GM21447 (cell line): ENCODE measurements at regions not wholly inside any gene's neighbourhood (a gene's known extent, or its start where the extent isn't known, plus 50 kb on each side); places are given as distances from the start of the nearest gene placed in this dataset.
A peak's percentile ranks its signal among the peaks of the same experiment; 100 is the strongest.
"Not testable (repeated sequence)": the region's sequence is repeated elsewhere in the genome, so short reads cannot be mapped to it uniquely, and the experiment has no call there.

Experiments used
- ATAC-seq: cut with Tn5 transposase; IDR thresholded peaks from one replicate; pipeline ENCODE4 v1.9.1; 2021; ENCODE audit not compliant: unreplicated experiment

- no peak for ATAC-seq
These were observed 57.6 kb downstream of the JRKL start for GRCh38 chr11:96447208-96448110.

DNA sequence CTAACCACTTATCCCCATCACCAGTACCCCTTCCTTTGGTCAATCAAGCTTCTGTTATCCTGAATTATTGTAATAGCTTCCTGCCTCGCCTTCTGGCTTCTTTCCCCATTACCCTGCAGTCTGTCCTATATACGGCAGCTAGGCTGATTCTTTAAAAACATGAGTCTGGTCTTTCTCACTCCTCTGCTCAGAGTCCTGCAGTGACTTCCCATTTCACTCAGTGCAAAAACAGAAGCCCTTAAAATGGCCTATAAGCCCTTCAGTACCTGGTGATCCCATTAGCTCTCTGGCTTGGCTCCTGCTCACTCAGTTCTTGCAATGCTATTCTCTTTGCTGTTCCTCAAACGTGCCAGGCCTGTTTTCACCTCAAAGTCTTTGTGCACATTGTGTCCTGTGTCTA, 58.4 kb downstream of the JRKL start:
- ATAC-seq = no peak

GRCh38 chr11:96456111-96456510, 66.3 kb downstream of the JRKL start:
- ATAC-seq = no peak

DNA sequence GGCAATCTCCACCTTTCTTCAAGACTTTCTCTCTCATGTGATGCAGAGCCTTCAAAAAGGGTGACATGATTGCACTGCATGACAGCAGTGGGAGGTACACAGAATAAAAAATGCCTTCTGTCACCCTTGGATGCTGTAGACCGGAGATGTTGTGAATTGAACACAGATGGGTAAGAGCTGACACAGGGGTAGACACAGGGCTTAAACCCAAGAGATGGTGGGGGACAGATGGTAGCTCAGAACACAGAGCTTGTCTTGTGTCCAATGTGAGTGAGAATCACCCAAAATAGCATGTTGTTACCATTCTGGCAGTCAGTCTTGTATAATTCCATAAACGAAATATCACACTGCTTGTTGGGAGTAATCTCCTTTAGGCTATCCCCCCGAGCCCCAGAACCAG, 69.9 kb downstream of the JRKL start:
- no peak for ATAC-seq

DNA sequence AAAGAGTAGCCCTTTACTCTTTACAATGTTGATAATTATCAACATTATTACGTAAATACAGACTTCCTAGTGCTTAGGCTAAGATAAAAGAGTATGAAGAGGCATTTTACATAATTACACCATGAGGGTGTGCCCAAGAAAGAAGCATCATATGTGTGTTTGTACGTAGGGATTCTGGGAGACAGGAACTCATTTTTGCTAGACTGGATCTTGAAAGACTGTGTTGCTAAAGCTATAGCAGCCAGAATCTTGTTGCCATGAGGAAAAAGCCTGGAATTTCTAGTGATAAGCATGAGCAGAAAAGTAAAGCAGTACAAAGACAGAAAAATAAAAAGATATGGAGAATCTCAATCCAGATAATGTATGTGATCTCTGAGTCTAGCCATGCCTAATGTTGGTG, 72.1 kb downstream of the JRKL start:
- no peak for ATAC-seq

DNA sequence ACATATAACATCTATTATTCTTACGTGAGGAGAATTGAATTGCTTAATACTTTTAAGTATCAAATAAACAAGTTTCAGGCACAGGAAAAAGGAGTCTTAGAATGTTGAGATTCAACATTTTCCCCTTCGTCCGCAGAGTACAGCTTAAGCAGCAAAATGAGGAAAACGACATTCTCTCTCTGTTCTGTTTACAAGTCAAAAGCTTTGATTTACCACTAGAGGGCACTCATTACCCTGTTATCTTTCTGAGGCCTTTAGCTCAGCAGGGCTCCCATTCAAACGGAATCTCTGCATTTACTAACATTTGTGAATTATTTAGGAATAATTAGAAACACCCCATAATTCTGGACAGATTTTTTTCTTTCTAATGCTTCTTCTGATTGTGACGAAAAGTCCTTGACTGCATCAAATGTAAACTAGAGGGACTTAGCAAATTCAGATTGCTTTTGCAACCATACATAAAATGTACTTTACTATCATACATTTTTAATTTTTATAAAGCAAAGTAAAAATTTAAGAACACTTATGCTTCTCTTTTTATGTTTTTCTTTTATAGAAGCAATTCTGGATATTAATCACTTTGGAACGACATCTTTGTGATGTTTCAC, 75.0 kb downstream of the JRKL start:
- peak; percentile 87 for ATAC-seq

- ATAC-seq = no peak
These were observed 75.7 kb downstream of the JRKL start for GRCh38 chr11:96465512-96465911.

- ATAC-seq = no peak
These were observed 76.8 kb downstream of the JRKL start for GRCh38 chr11:96466607-96467006.

GRCh38 chr11:96469776-96470175, 80.0 kb downstream of the JRKL start:
- no peak for ATAC-seq

DNA sequence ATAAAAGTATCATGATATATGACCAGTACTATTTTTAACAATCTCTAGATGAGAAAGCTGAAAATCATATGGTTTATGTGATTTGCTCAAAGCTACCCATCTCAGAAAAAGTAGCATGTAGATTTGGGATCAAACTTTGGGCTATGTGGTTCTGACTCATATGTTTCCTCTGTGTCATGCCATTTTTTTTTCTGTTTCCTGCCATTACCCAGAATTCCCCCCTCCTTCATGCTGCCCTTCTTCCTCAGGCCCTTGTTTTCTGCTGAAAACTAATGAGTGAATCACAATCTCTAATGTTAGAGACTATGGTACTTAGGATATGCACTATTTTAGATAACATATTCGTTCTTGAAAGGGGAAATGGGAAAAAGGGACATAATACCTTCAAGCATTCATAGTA, 80.7 kb downstream of the JRKL start:
- no peak for ATAC-seq

DNA sequence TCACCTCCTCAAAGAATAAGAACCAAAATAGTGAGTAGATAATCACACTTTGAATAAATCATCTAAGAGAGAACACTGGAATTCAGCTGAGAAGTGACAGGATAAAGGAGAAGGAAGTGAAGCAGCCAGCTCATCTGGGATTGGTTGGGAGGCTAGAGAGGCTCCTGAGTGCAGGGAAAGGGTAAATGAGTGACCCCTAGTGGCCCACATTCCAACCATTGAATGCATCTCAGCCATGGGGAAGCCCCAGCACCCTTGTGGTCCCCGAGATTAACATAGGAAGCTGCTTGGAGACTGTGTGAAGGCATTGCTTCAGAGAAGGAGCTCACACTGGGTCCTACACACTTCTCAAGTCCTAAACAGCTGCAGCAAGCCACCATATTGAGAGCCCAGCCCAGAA, 82.3 kb downstream of the JRKL start:
- peak; percentile 69 for ATAC-seq

DNA sequence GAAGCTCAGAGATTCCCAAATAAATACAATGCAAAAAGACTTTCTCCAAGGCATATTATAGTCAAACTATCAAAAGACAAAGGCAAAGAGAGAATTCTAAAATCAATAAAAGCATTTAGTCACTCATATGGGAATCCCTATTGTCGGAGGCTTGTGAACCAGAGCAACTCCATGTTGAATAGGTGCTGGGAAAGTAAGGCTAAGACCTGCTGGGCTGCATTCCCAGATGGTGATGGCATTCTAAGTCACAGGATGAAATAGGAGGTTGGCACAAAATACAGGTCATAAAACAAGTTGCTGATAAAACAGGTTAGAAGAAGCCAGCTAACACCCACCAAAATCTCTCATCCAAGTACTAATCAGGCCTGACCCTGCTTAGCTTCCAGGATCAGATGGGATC, 84.5 kb downstream of the JRKL start:
- no peak for ATAC-seq

DNA sequence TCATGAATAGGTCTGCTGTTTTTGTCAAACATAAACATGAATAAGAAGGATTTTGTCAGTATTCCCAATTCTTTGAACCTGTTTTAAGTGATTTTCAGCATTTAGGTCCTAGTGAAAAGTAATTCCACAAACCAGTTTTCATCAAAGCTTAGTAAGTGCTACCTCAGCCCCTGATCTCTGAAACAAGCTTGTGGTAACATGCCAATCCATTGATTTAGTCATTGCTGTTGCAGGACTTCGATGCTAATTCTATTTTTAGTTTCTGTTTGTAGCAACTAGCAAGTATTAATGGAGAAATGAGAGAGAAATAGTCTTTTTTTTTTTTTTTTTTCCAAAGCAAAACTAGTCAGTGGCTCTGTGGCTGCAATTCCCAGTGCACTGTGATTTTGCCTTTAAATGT, 91.4 kb downstream of the JRKL start:
- ATAC-seq = no peak

- no peak for ATAC-seq
These were observed 92.0 kb downstream of the JRKL start for GRCh38 chr11:96481771-96482170.

DNA sequence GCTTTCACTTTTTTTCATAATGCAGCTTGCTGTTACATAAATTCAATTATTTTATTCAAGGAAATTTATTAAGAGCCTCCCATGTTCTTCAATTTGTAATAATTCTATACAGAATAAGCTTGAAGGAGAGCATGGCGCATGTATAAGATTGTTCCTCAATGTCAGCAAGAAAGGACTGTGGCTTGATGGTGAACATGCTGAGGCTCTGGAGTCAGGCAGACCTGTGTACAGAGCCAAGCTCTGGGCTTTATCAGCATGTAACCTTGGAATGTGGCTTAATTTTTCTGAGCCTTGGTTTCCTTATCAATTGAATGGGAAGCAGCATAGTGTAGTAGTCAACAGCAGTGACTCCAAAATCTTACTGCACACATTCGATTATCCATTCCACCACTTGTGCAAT, 92.4 kb downstream of the JRKL start:
- ATAC-seq = no peak

GRCh38 chr11:96483374-96483955, 93.7 kb downstream of the JRKL start:
- ATAC-seq = no peak

GRCh38 chr11:96484361-96484760, 94.5 kb downstream of the JRKL start:
- no peak for ATAC-seq

GRCh38 chr11:96486890-96487611, 97.2 kb downstream of the JRKL start:
- no peak for ATAC-seq

DNA sequence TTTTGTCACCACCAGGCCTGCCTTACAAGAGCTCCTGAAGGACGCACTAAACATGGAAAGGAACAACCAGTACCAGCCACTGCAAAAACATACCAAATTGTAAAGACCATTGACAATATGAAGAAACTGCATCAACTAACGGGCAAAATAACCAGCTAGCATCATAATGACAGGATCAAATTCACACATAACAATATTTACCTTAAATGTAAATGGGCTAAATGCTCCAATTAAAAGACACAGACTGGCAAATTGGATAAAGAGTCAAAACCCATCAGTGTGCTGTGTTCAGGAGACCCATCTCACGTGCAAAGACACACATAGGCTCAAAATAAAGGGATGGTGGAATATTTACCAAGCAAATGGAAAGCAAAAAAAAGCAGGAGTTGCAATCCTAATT, 99.1 kb downstream of the JRKL start:
- not testable (repeated sequence) for ATAC-seq

- no peak for ATAC-seq
These were observed 110.6 kb downstream of the JRKL start for GRCh38 chr11:96500440-96500839.

DNA sequence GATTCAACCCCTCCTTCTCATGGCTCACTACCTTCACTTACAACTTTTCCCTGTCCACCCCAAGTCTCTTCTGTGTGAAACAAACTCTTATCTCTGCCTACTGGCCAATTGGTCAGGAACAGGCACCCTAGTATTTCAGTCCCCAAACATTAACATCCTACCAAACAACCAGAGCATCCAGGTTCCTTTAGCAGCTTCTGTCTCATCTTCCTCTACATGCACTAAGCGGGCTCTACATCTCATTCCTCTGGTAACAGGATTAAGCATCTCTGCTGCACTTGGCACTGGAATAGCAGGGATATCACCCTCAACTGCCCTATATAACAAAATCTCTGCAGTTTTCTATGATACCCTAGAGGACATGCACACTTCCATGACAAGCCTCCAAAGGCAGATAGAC, 116.2 kb downstream of the JRKL start:
- ATAC-seq = no peak

DNA sequence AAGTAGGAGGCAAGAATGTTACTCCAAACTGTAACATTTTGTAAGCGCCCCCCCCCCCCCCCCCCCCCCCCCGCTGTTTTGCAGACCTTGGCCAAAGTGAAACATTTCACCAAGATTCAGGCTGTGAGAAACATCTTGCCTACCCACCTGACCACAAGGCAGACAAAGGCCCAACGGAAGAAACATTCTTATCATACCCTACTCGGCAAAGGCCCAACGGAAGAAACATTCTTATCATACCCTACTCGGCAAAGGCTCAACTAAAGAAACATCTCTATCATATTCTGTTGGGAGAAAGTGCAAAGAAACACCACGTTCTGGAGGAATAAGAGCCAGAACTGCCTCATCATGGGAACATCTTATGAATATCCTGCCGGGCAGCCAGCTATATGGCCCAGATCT, 117.1 kb downstream of the JRKL start:
- ATAC-seq = no peak
